ENCODE measurements at regions not wholly inside any gene's neighbourhood (a gene's known extent, or its start where the extent isn't known, plus 50 kb on each side); places are given as distances from the start of the nearest gene placed in this dataset.

DNA sequence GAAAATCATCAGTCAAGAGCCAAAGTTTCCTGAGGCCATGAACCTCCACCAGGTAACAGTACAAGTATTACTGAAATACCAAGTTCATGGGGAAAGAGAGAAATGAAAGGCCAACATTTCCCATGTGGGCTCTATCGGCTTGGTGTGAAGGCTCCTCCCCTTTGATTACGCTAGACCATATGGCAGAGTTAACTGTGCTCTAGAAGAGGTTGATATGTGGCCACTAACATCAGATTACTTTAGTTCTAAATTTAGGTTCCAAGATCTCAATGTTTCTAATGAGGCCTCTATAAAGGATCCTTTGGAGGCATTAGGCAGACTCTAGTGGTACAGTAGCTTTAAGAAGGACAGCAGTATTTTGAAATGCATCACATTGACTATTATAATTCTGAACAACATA is 127.1 kb downstream of the SEMA6D start:
- Mint-ChIP-seq H3K27ac (no peak overlapping the region), H3K9me3 (no peaks in the 10 kb centered on the region), H3K4me1 (peaks cover 4% of the 10 kb centered on the region), H3K4me3 (no peak overlapping the region), H3K27me3 (ENCODE audit: low read depth) (no peaks in the 10 kb centered on the region), H3K36me3 (no peaks in the 10 kb centered on the region)
- DNase-seq (ENCODE audit: low spot score in 2 of 2, unreplicated experiment in 2 of 2): no peak
- TF ChIP-seq, protein P1, sequence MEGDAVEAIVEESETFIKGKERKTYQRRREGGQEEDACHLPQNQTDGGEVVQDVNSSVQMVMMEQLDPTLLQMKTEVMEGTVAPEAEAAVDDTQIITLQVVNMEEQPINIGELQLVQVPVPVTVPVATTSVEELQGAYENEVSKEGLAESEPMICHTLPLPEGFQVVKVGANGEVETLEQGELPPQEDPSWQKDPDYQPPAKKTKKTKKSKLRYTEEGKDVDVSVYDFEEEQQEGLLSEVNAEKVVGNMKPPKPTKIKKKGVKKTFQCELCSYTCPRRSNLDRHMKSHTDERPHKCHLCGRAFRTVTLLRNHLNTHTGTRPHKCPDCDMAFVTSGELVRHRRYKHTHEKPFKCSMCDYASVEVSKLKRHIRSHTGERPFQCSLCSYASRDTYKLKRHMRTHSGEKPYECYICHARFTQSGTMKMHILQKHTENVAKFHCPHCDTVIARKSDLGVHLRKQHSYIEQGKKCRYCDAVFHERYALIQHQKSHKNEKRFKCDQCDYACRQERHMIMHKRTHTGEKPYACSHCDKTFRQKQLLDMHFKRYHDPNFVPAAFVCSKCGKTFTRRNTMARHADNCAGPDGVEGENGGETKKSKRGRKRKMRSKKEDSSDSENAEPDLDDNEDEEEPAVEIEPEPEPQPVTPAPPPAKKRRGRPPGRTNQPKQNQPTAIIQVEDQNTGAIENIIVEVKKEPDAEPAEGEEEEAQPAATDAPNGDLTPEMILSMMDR (IDR thresholded peaks at IDR 0.05; ENCODE audit: unreplicated experiment): no peak

DNA sequence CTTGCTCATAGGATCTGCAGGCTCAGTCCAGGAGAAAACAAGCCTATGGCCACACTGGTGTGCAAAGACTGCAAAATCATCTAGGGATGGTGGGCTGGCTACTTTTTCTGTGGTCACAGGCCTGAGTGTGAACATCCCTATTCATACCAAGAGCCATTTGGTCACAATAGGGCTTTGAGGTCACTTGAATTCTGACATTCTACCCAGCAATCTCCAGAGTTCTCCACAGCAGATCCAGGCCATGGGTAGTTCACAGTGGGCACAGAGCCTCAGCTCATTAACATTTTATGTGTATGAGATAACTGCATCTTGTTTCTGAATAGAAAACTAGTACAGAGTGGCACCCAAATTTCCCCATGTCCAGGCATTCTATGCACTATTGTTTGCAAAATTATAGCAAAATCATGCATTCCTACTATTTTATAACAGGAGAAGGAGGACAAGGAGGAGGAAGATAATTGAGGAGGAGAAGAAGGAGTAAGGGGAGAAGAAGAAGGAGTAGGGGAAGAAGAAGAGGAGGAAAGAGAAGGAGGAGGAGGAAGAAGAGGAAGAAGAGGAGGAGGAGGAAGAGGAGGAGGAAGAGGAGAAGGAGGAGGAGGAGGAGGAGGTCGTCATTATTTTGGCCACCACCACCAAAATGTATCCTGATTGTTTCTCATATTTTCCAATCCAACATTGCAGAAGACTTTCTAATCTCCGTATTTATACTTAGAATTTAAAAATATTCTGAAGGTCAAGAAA is 129.0 kb downstream of the SEMA6D start:
- H3K27me3 Mint-ChIP-seq (ENCODE audit: low read depth): no peaks in the 10 kb centered on the region
- no peak for DNase-seq (ENCODE audit: low spot score in 2 of 2, unreplicated experiment in 2 of 2)
- peaks cover 4% of the 10 kb centered on the region for H3K4me1 Mint-ChIP-seq
- no peak overlapping the region for H3K27ac Mint-ChIP-seq
- no peak overlapping the region for H3K4me3 Mint-ChIP-seq
- peaks cover 3% of the 10 kb centered on the region for H3K9me3 Mint-ChIP-seq
- no peaks in the 10 kb centered on the region for H3K36me3 Mint-ChIP-seq
- TF ChIP-seq, protein P1 (IDR thresholded peaks at IDR 0.05; ENCODE audit: unreplicated experiment): no peak

DNA sequence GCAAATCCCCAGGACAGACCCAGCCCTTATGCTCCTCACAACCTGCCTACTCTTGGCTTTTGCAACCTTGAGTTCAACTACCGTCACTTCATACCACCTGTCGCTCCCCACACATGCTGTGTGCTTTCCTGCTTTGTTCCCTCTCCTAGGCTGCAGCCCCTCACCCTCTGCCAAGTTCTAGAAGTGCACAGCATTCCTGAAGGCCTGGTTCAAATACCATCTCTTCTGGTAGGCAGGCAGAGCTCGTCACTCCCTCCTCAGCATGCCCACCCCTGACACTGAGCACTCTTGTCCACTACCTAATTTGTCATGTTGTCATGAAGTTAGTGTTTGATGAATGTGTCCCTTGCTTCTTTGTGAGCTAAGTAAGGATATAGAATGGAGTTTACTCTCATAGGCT is 129.6 kb downstream of the SEMA6D start:
- Mint-ChIP-seq H3K9me3 (peaks cover 3% of the 10 kb centered on the region), H3K36me3 (no peaks in the 10 kb centered on the region), H3K4me1 (peaks cover 4% of the 10 kb centered on the region), H3K27me3 (ENCODE audit: low read depth) (no peaks in the 10 kb centered on the region), H3K27ac (peak overlapping the region; percentile 2), H3K4me3 (no peak overlapping the region)
- no peak for DNase-seq (ENCODE audit: low spot score in 2 of 2, unreplicated experiment in 2 of 2)
- TF ChIP-seq, protein P1 (IDR thresholded peaks at IDR 0.05; ENCODE audit: unreplicated experiment): no peak

DNA sequence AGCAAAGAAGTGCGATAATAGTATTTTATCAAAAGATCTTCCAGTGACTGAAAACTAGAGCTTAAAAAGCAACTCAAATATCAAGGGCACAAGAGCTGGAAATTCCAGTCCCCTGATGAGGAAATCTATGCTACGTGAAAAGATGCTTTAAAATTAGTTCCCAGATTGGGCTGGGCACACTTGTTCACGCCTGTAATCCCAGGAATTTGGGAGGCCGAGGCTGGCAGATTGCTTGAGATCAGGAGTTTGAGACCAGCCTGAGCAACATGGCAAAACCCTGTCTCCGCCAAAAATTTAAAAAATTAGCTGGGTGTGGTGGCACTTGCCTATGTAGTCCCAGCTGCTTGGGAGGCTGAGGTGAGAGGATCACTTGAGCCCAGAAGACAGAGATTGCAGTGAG is 138.8 kb downstream of the SEMA6D start:
- DNase-seq (ENCODE audit: low spot score in 2 of 2, unreplicated experiment in 2 of 2): no peak
- Mint-ChIP-seq H3K27ac (no peak overlapping the region), H3K36me3 (no peaks in the 10 kb centered on the region), H3K4me3 (no peak overlapping the region), H3K27me3 (ENCODE audit: low read depth) (no peaks in the 10 kb centered on the region), H3K4me1 (no peaks in the 10 kb centered on the region), H3K9me3 (peaks cover 2% of the 10 kb centered on the region)
- TF ChIP-seq, protein P1 (IDR thresholded peaks at IDR 0.05; ENCODE audit: unreplicated experiment): no peak

DNA sequence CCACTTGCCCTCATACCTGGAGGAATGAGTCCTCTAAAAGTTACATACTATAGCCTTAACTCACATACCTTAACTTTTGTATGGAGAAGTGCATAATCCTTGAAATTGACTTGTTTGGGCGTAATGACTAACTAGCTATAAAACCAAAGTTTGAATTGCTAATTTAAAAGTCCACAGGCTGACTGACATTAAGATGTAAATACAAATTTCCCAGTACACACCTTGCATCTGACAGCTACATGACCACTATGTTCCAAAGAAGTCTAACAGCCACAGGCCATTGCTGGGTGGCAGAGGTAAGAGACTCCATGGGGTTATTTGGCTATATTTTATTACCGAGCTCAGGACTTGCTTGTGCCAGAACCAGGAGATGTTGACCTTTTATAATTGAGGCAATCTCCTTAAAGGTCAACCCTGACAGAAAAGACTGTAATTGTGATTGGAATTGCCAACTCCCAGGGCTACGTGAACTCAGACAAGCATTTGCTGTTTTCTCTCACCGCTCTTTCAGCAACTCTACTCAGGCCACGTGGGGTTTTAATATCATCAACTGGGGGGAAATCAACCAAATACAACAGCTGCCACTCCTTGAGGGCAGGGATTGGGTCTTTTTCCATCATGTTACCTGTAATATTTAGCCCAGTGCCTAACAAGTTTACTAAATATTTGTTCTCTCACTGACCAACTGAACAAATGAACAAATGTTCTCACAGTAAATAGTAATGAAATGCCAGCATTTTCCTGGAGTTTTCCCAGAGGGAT is 139.9 kb downstream of the SEMA6D start:
- Mint-ChIP-seq H3K4me3 (no peak overlapping the region), H3K36me3 (no peaks in the 10 kb centered on the region), H3K9me3 (no peaks in the 10 kb centered on the region), H3K27ac (no peak overlapping the region), H3K27me3 (ENCODE audit: low read depth) (no peaks in the 10 kb centered on the region), H3K4me1 (no peaks in the 10 kb centered on the region)
- TF ChIP-seq, protein P1 (IDR thresholded peaks at IDR 0.05; ENCODE audit: unreplicated experiment): no peak
- DNase-seq (ENCODE audit: low spot score in 2 of 2, unreplicated experiment in 2 of 2): no peak
